DND-41 (cell line): ENCODE measurements at regions not wholly inside any gene's neighbourhood (a gene's known extent, or its start where the extent isn't known, plus 50 kb on each side); places are given as distances from the start of the nearest gene placed in this dataset.

Source experiments
- ATAC-seq: fragments of 200-7000 bp; cut with Tn5 transposase; 3 replicates; pipeline ENCODE4 v1.9.1; 2021; ENCODE audit warnings: low read depth; ENCODE audit not compliant: insufficient read depth
- DNase-seq: peaks from one replicate; pipeline ENCODE4 v3.0.0-alpha.2; 2020
- H2AFZ ChIP-seq: 2 replicates; pipeline ENCODE4 v1.6.0; 2012; ENCODE audit warnings: low read depth, low read length
- H3K27ac ChIP-seq: 2 replicates; pipeline ENCODE4 v1.5.1; 2012; ENCODE audit warnings: low read length, inconsistent platforms
- H3K27me3 ChIP-seq: fragments of 200-600 bp; sonication (generic); 2 replicates; pipeline ENCODE4 v1.6.0; 2012; ENCODE audit warnings: low read length, mild to moderate bottlenecking, inconsistent platforms; ENCODE audit not compliant: insufficient read depth, poor library complexity
- H3K36me3 ChIP-seq: 2 replicates; pipeline ENCODE4 v1.5.1; 2012; ENCODE audit warnings: low read length, inconsistent platforms; ENCODE audit not compliant: insufficient read depth
- H3K4me1 ChIP-seq: 2 replicates; pipeline ENCODE4 v1.5.1; 2012; ENCODE audit warnings: mild to moderate bottlenecking, low read length; ENCODE audit not compliant: insufficient read depth
- H3K4me2 ChIP-seq: 2 replicates; pipeline ENCODE4 v1.6.0; 2012; ENCODE audit warnings: mild to moderate bottlenecking, moderate library complexity, low read length, inconsistent platforms; ENCODE audit not compliant: insufficient read depth
- H3K4me3 ChIP-seq, 2 experiments: fragments of 200-600 bp in 1 of 2; shearing (Covaris generic) in 1 of 2; 2 replicates each; pipeline ENCODE4 v1.5.1; 2012 to 2016; ENCODE audit warnings: inconsistent platforms in 2 of 2, low read length in 2 of 2, mild to moderate bottlenecking in 2 of 2, low read depth in 1 of 2, moderate library complexity in 1 of 2
- H3K79me2 ChIP-seq: 2 replicates; pipeline ENCODE4 v1.6.0; 2012; ENCODE audit warnings: low read length, inconsistent platforms; ENCODE audit not compliant: insufficient read depth
- H3K9ac ChIP-seq: 2 replicates; pipeline ENCODE4 v1.6.0; 2012; ENCODE audit warnings: low read depth, mild to moderate bottlenecking, inconsistent platforms, low read length, moderate library complexity
- H3K9me3 ChIP-seq: 2 replicates; pipeline ENCODE4 v1.5.1; 2012; ENCODE audit warnings: low read length, moderate library complexity, mild to moderate bottlenecking, inconsistent platforms; ENCODE audit not compliant: insufficient read depth, severe bottlenecking
- H4K20me1 ChIP-seq: 2 replicates; pipeline ENCODE4 v1.6.0; 2012; ENCODE audit warnings: low read length; ENCODE audit not compliant: insufficient read depth
- EZH2 ChIP-seq: IDR thresholded peaks from 3 replicates; pipeline ENCODE4 v1.6.1; 2012; ENCODE audit warnings: borderline replicate concordance, low read depth, mild to moderate bottlenecking, moderate library complexity, low read length, inconsistent platforms; ENCODE audit not compliant: severe bottlenecking
- TF ChIP-seq, protein P1 (sequence below): IDR thresholded peaks from 2 replicates; pipeline ENCODE4 v1.5.1; 2012; ENCODE audit warnings: borderline replicate concordance, low read length, moderate library complexity, mild to moderate bottlenecking; ENCODE audit not compliant: poor library complexity, severe bottlenecking; ENCODE audit errors: extremely low read depth

- Histone ChIP-seq H3K27ac (no peak overlapping the region), H4K20me1 (no peaks in the 10 kb centered on the region)
- TF ChIP-seq, protein P1, sequence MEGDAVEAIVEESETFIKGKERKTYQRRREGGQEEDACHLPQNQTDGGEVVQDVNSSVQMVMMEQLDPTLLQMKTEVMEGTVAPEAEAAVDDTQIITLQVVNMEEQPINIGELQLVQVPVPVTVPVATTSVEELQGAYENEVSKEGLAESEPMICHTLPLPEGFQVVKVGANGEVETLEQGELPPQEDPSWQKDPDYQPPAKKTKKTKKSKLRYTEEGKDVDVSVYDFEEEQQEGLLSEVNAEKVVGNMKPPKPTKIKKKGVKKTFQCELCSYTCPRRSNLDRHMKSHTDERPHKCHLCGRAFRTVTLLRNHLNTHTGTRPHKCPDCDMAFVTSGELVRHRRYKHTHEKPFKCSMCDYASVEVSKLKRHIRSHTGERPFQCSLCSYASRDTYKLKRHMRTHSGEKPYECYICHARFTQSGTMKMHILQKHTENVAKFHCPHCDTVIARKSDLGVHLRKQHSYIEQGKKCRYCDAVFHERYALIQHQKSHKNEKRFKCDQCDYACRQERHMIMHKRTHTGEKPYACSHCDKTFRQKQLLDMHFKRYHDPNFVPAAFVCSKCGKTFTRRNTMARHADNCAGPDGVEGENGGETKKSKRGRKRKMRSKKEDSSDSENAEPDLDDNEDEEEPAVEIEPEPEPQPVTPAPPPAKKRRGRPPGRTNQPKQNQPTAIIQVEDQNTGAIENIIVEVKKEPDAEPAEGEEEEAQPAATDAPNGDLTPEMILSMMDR, result no peak
- TF ChIP-seq EZH2, result no peak
These were observed 100.2 kb upstream of the NAALADL2 start for GRCh38 chr3:174758943-174759342.

DNA sequence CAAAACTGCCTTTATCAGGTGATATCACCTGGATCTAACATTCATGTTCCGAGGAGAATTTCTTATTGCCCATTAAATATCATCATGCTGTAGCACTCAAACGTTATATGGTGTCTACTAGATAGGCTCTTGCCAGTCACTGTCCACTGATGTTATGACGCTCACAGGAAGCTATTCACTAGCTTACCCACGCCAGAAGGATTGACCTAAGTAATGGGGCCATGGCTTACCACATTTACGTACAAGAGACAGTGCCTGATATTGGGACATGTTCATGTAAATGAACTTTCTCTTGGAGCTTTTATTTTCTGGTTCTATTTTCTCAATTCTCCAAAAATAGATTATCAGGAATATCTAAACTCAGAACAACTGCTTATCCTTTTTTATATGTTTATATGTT is 91.7 kb upstream of the NAALADL2 start:
- DNase-seq (no peak), ATAC-seq (no peak)
- no peaks in the 10 kb centered on the region for H3K79me2 ChIP-seq
- no peaks in the 10 kb centered on the region for H3K4me1 ChIP-seq
- no peak overlapping the region for H2AFZ ChIP-seq
- H3K36me3 ChIP-seq, result no peaks in the 10 kb centered on the region
- no peak overlapping the region for H3K4me2 ChIP-seq
- no peak overlapping the region for H3K4me3 ChIP-seq
- no peak overlapping the region for H3K9ac ChIP-seq
- H3K27ac ChIP-seq, result no peak overlapping the region
- no peaks in the 10 kb centered on the region for H4K20me1 ChIP-seq
- TF ChIP-seq EZH2, result no peak
- TF ChIP-seq, protein P1, result no peak
- H3K9me3 ChIP-seq, result no peaks in the 10 kb centered on the region
- no peaks in the 10 kb centered on the region for H3K27me3 ChIP-seq

More at GRCh38 chr3:174758943-174759342, 100.2 kb upstream of the NAALADL2 start:
- no peak for DNase-seq
- no peak overlapping the region for H3K4me3 ChIP-seq
- ATAC-seq, result no peak
- no peaks in the 10 kb centered on the region for H3K27me3 ChIP-seq
- no peaks in the 10 kb centered on the region for H3K36me3 ChIP-seq
- no peaks in the 10 kb centered on the region for H3K4me1 ChIP-seq
- H3K79me2 ChIP-seq, result no peaks in the 10 kb centered on the region
- H3K9me3 ChIP-seq, result no peaks in the 10 kb centered on the region
- no peak overlapping the region for H3K9ac ChIP-seq
- H3K4me2 ChIP-seq, result no peak overlapping the region
- H2AFZ ChIP-seq, result no peak overlapping the region

GRCh38 chr3:174767853-174768382 is 91.2 kb upstream of the NAALADL2 start:
- TF ChIP-seq EZH2, result no peak
- TF ChIP-seq, protein P1, result no peak
- no peak for DNase-seq
- H3K27ac ChIP-seq, result no peak overlapping the region
- H3K36me3 ChIP-seq, result no peaks in the 10 kb centered on the region
- H3K9me3 ChIP-seq, result no peaks in the 10 kb centered on the region
- no peak overlapping the region for H3K4me2 ChIP-seq
- no peaks in the 10 kb centered on the region for H4K20me1 ChIP-seq
- no peak for ATAC-seq
- no peak overlapping the region for H3K9ac ChIP-seq
- H2AFZ ChIP-seq, result no peak overlapping the region
- H3K27me3 ChIP-seq, result no peaks in the 10 kb centered on the region
- no peaks in the 10 kb centered on the region for H3K79me2 ChIP-seq
- H3K4me1 ChIP-seq, result no peaks in the 10 kb centered on the region
- H3K4me3 ChIP-seq, result no peak overlapping the region

- Histone ChIP-seq H3K79me2 (no peaks in the 10 kb centered on the region), H2AFZ (no peak overlapping the region), H3K4me1 (no peaks in the 10 kb centered on the region), H3K4me3 (no peak overlapping the region), H3K27ac (no peak overlapping the region), H3K9me3 (no peaks in the 10 kb centered on the region), H3K27me3 (no peaks in the 10 kb centered on the region), H3K9ac (no peak overlapping the region), H3K36me3 (no peaks in the 10 kb centered on the region), H3K4me2 (no peak overlapping the region), H4K20me1 (no peaks in the 10 kb centered on the region)
- no peak for TF ChIP-seq EZH2
- TF ChIP-seq, protein P1, result no peak
- DNase-seq (no peak), ATAC-seq (no peak)
These were observed 90.0 kb upstream of the NAALADL2 start for GRCh38 chr3:174769171-174769570.
